ENCODE measurements at regions not wholly inside any gene's neighbourhood (a gene's known extent, or its start where the extent isn't known, plus 50 kb on each side); places are given as distances from the start of the nearest gene placed in this dataset.

GRCh38 chr10:113263056-113263455 lies 289.8 kb upstream of the HABP2 start:
- 85 to 100% (median 95%) methylated on average over 3 of the region's 3 CpGs for WGBS, 4 donors
- Histone ChIP-seq H3K4me3 (no peak overlapping the region), H3K9me3 (replicated peaks in 1 of 3) (no peaks in the 10 kb centered on the region)

GRCh38 chr10:113264333-113265131 lies 288.3 kb upstream of the HABP2 start:
- TF ChIP-seq CTCF (IDR thresholded peaks at IDR 0.05): no peak
- TF ChIP-seq POLR2A (IDR thresholded peaks at IDR 0.05): no peak
- DNase-seq: no peak
- no peak overlapping the region for H3K27ac ChIP-seq
- no peaks in the 10 kb centered on the region for H3K36me3 ChIP-seq (replicated peaks in 1 of 2)
- no peaks in the 10 kb centered on the region for H3K27me3 ChIP-seq
- H3K4me3 ChIP-seq: no peak overlapping the region
- no peaks in the 10 kb centered on the region for H3K9me3 ChIP-seq (replicated peaks in 1 of 3)
- intact Hi-C loops (cut with DNase I): no loop called here
- 78 to 85% (median 81%) methylated on average over 11 of the region's 11 CpGs for WGBS, 4 donors
- H3K4me1 ChIP-seq (replicated peaks in 1 of 2): peaks cover 7% of the 10 kb centered on the region in 2 donors

More at GRCh38 chr10:113263056-113263455, 289.8 kb upstream of the HABP2 start:
- no peaks in the 10 kb centered on the region for H3K27me3 ChIP-seq
- TF ChIP-seq POLR2A (IDR thresholded peaks at IDR 0.05) (no peak), CTCF (IDR thresholded peaks at IDR 0.05) (no peak)
- no peaks in the 10 kb centered on the region for H3K36me3 ChIP-seq (replicated peaks in 1 of 2)
- no peak overlapping the region for H3K27ac ChIP-seq
- intact Hi-C loops (cut with DNase I): no loop called here
- DNase-seq: no peak
- H3K4me1 ChIP-seq (replicated peaks in 1 of 2): peaks cover 5 to 7% of the 10 kb centered on the region in 2 donors

GRCh38 chr10:113266147-113266546 lies 286.7 kb upstream of the HABP2 start:
- no peak overlapping the region for H3K27ac ChIP-seq
- TF ChIP-seq POLR2A (IDR thresholded peaks at IDR 0.05) (no peak), CTCF (IDR thresholded peaks at IDR 0.05) (no peak)
- WGBS, 4 donors: 79 to 89% (median 82%) methylated on average over 4 of the region's 4 CpGs
- H3K9me3 ChIP-seq (replicated peaks in 1 of 3): no peaks in the 10 kb centered on the region
- no peaks in the 10 kb centered on the region for H3K27me3 ChIP-seq
- peaks cover 7% of the 10 kb centered on the region in 2 donors for H3K4me1 ChIP-seq (replicated peaks in 1 of 2)
- no peak overlapping the region for H3K4me3 ChIP-seq
- no peaks in the 10 kb centered on the region for H3K36me3 ChIP-seq (replicated peaks in 1 of 2)
- DNase-seq: no peak
- intact Hi-C loops (cut with DNase I): no loop called here

- Histone ChIP-seq H3K4me1 (replicated peaks in 1 of 2) (peaks cover 7% of the 10 kb centered on the region in 2 donors), H3K27me3 (no peaks in the 10 kb centered on the region), H3K36me3 (replicated peaks in 1 of 2) (no peaks in the 10 kb centered on the region), H3K27ac (no peak overlapping the region), H3K9me3 (replicated peaks in 1 of 3) (no peaks in the 10 kb centered on the region), H3K4me3 (no peak overlapping the region)
- intact Hi-C loops (cut with DNase I): no loop called here
- WGBS, 4 donors: 42 to 55% (median 53%) methylated on average over 4 of the region's 4 CpGs
- peak in 1 of 7 donors; percentile 2 for DNase-seq
- TF ChIP-seq CTCF (IDR thresholded peaks at IDR 0.05): no peak
- TF ChIP-seq POLR2A (IDR thresholded peaks at IDR 0.05): no peak
These were observed 285.0 kb upstream of the HABP2 start for GRCh38 chr10:113267619-113268562.
